C4-2B (cell line): ENCODE measurements at regions not wholly inside any gene's neighbourhood (a gene's known extent, or its start where the extent isn't known, plus 50 kb on each side); places are given as distances from the start of the nearest gene placed in this dataset.

Experiments used
- H3K27ac ChIP-seq: fragments of 450-650 bp; 2 replicates; pipeline ENCODE4 v1.5.1; 2017
- CTCF ChIP-seq: fragments of 450-650 bp; conservative IDR thresholded peaks from 2 replicates; pipeline ENCODE4 v1.5.1; 2017; ENCODE audit warnings: mild to moderate bottlenecking
- ZFX ChIP-seq: fragments of 450-650 bp; IDR thresholded peaks from 2 replicates; pipeline ENCODE4 v1.6.1; 2017

- no peak overlapping the region for H3K27ac ChIP-seq
These were observed 265.2 kb upstream of the CXCR4 start for GRCh38 chr2:136383167-136383566.

DNA sequence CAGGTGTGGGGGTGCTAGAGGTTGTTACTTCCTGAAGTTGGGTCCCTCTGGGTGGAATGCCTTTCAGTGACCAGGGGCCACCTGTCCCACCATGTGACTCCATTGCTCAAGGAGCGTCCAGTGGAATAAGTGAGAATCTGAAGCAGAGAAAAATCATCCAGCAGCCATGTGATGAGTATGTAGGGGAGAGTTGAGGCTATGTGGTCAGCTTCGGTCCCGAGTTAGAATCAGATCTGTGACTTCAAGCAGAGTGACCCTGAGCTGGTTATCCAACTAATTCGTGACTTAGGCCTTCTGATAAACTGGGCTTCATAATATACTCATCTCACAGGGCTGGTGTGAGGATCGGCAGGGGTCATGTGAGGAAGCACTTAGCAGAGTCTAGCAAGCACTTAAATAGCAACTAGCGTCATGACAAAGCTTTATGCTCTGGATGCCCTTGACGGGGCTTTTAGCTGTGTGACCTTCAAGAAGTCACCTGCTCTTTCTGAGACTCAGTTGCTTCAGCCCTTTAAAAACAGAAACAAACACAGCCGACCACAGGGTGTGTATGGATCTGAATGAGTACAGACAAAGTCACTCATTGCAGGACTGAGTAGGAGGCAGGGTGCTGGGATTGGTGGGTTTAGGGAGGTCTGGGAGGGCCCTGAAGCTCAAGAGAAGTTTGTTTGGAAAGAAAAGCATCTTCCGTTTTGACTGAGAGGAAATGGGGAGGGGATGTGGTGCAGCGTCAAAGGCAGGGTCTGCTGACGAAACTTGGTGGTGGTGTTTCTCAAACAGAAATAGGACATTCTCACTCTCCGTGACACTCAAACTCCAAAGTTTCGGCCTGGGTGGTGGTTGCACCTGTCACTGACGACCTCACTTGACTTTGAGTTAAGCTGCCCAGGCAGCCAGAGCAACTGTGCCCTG is 264.0 kb upstream of the CXCR4 start:
- no peak overlapping the region for H3K27ac ChIP-seq

More at GRCh38 chr2:136383167-136383566, 265.2 kb upstream of the CXCR4 start:
- TF ChIP-seq ZFX, result no peak
- no peak for TF ChIP-seq CTCF

GRCh38 chr2:136381245-136381644 is 263.3 kb upstream of the CXCR4 start:
- no peak overlapping the region for H3K27ac ChIP-seq
- TF ChIP-seq ZFX (no peak), CTCF (no peak)

More for the DNA sequence above, 264.0 kb upstream of the CXCR4 start:
- TF ChIP-seq ZFX, result no peak
- TF ChIP-seq CTCF, result no peak

- TF ChIP-seq ZFX, result no peak
- TF ChIP-seq CTCF, result peak; percentile 79
- H3K27ac ChIP-seq, result no peak overlapping the region
These were observed 261.0 kb upstream of the CXCR4 start for GRCh38 chr2:136378712-136379595.

- no peak overlapping the region for H3K27ac ChIP-seq
- TF ChIP-seq CTCF (no peak), ZFX (no peak)
These were observed 259.8 kb upstream of the CXCR4 start for GRCh38 chr2:136377423-136378382.

- no peak overlapping the region for H3K27ac ChIP-seq
- TF ChIP-seq ZFX (no peak), CTCF (no peak)
These were observed 258.9 kb upstream of the CXCR4 start for GRCh38 chr2:136376798-136377211.
